PC-9 (cell line): ENCODE measurements at regions not wholly inside any gene's neighbourhood (a gene's known extent, or its start where the extent isn't known, plus 50 kb on each side); places are given as distances from the start of the nearest gene placed in this dataset.

Source experiments
- BruUV-seq: library from RNA; stranded (reverse); fragments of 400-500 nt; replicated peaks from 2 replicates; lab custom pipeline; 2021; lab: Mats Ljungman, UMichigan
- CTCF ChIA-PET: fragments of 300-600 bp; sonication (Branson Sonifier 250); formaldehyde crosslinking; loops from one replicate; lab custom pipeline; 2022; ENCODE audit warnings: antibody characterized with exemption; lab: Charles Lee
- POLR2A ChIA-PET: fragments of 300-600 bp; sonication (Branson Sonifier 250); formaldehyde crosslinking; loops from one replicate; lab custom pipeline; 2022; ENCODE audit warnings: antibody characterized with exemption; ENCODE audit not compliant: unreplicated experiment; lab: Charles Lee
- DNase-seq, 2 experiments: peaks; one replicate each; pipeline versions ENCODE4 v3.0.0 to v3.0.0-alpha.2; 2015 to 2022; ENCODE audit warnings: mixed read lengths in 1 of 2
- H2AFZ ChIP-seq: fragments of 200-600 bp; sonication (generic); 2 replicates; pipeline ENCODE4 v1.8.1; 2017; ENCODE audit warnings: antibody characterized with exemption
- H3F3A ChIP-seq: fragments of 200-600 bp; sonication (generic); 2 replicates; pipeline ENCODE4 v1.8.1; 2017; ENCODE audit warnings: antibody characterized with exemption, mild to moderate bottlenecking, low read depth; ENCODE audit not compliant: insufficient read depth
- H3K27ac ChIP-seq: fragments of 200-600 bp; sonication (generic); 2 replicates; pipeline ENCODE4 v1.6.1; 2016; ENCODE audit warnings: mixed run types
- H3K27me3 ChIP-seq: fragments of 200-600 bp; sonication (generic); 2 replicates; pipeline ENCODE4 v1.6.1; 2016; ENCODE audit warnings: low read depth, mixed run types; ENCODE audit not compliant: insufficient read depth
- H3K36me3 ChIP-seq: fragments of 200-600 bp; sonication (generic); 2 replicates; pipeline ENCODE4 v1.6.1; 2016; ENCODE audit warnings: low read depth, mixed run types
- H3K4me1 ChIP-seq: fragments of 200-600 bp; sonication (generic); replicated peaks from 2 replicates; pipeline ENCODE4 v1.6.1; 2016; ENCODE audit warnings: mixed run types; ENCODE audit not compliant: insufficient read depth
- H3K4me2 ChIP-seq: fragments of 200-600 bp; sonication (generic); 2 replicates; pipeline ENCODE4 v1.6.1; 2017; ENCODE audit warnings: mixed run types
- H3K4me3 ChIP-seq: fragments of 200-600 bp; sonication (generic); 2 replicates; pipeline ENCODE4 v1.6.1; 2016; ENCODE audit warnings: mixed run types
- H3K79me2 ChIP-seq: fragments of 200-600 bp; sonication (generic); 2 replicates; pipeline ENCODE4 v1.6.1; 2017; ENCODE audit warnings: low read depth, mixed run types
- H3K9me2 ChIP-seq: fragments of 200-600 bp; sonication (generic); 2 replicates; pipeline ENCODE4 v1.8.1; 2017; ENCODE audit warnings: mild to moderate bottlenecking; ENCODE audit not compliant: insufficient read depth
- H3K9me3 ChIP-seq: fragments of 200-600 bp; sonication (generic); 2 replicates; pipeline ENCODE4 v1.8.1; 2016; ENCODE audit warnings: low read depth; ENCODE audit not compliant: insufficient read depth
- H4K20me1 ChIP-seq: fragments of 200-600 bp; sonication (generic); 2 replicates; pipeline ENCODE4 v1.8.1; 2017; ENCODE audit not compliant: insufficient read depth
- CTCF ChIP-seq: fragments of 200-600 bp; sonication (generic); conservative IDR thresholded peaks from 2 replicates; pipeline ENCODE4 v1.6.1; 2017; ENCODE audit warnings: mixed run types, antibody characterized with exemption, mild to moderate bottlenecking, moderate library complexity
- EZH2 ChIP-seq: fragments of 200-600 bp; sonication (generic); IDR thresholded peaks from 2 replicates; pipeline ENCODE4 v1.8.0; 2017; ENCODE audit warnings: antibody characterized with exemption, low read depth
- intact Hi-C: fragments of 100-400 bp; cut with micrococcal nuclease; formaldehyde crosslinking; loops from one replicate; pipeline ENCODE4 v1.10.0; 2022; ENCODE audit not compliant: unreplicated experiment

DNA sequence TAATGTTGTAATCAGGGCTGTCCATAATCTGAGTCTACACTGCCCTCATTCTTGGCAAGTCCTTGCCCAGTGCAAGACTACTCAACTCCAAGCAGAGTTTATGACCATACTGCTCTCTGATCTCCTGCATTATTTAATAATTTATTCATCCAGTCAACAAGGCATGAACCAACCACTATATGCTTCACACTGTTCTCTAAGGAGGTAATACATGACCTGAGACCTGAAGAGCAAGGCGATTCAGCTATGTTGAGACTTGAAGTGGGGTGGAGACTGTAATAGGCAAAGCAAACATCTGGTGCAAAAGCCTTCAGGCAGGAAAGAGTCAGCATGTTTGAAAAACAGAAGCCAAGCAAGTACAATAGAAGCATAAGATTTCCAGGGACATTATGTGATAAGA, 1362.8 kb downstream of the ROBO2 start:
- no peaks in the 10 kb centered on the region for H4K20me1 ChIP-seq
- no peaks in the 10 kb centered on the region for H3K36me3 ChIP-seq
- no peaks in the 10 kb centered on the region for H3K27me3 ChIP-seq
- H3K4me3 ChIP-seq, result no peak overlapping the region
- H3K4me1 ChIP-seq, result no peaks in the 10 kb centered on the region
- intact Hi-C loops, result no loop called here
- H2AFZ ChIP-seq, result no peak overlapping the region
- no peak overlapping the region for H3K4me2 ChIP-seq
- no peak overlapping the region for H3K27ac ChIP-seq
- H3K79me2 ChIP-seq, result no peaks in the 10 kb centered on the region
- BruUV-seq, result no TSS peak
- no peaks in the 10 kb centered on the region for H3K9me3 ChIP-seq
- ChIA-PET CTCF (no interaction called here), POLR2A (no interaction called here)
- TF ChIP-seq CTCF (no peak), EZH2 (no peak)
- no peaks in the 10 kb centered on the region for H3F3A ChIP-seq
- no peak for DNase-seq
- H3K9me2 ChIP-seq, result no peaks in the 10 kb centered on the region; the same call in 1 of the 2 replicates

DNA sequence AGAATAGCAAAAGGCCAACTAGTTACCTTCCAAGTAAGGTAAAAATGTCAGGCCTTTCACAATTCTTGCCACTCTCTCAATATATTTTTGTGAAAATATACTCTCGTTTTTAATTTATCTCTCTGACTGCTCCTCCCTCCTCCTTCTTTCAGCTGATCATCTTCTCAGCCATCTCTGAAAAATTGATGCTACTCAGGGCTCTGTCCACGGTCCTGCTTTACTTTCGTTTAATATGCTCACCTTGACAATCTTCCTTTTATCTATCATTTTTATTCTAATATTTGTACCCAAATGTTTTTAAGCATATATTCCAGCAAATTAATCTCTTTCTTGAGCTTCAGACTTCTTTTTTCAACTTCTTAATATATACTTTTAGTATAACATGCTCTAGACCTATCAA, 1362.1 kb downstream of the ROBO1 start:
- no peak overlapping the region for H2AFZ ChIP-seq
- DNase-seq, result no peak
- H3K4me2 ChIP-seq, result no peak overlapping the region
- H3K36me3 ChIP-seq, result no peaks in the 10 kb centered on the region
- no peaks in the 10 kb centered on the region for H3F3A ChIP-seq
- TF ChIP-seq EZH2, result no peak
- no peak for TF ChIP-seq CTCF
- no peaks in the 10 kb centered on the region for H4K20me1 ChIP-seq
- BruUV-seq, result no TSS peak
- CTCF ChIA-PET, result no interaction called here
- no peaks in the 10 kb centered on the region; the same call in 1 of the 2 replicates for H3K9me2 ChIP-seq
- H3K4me1 ChIP-seq, result no peaks in the 10 kb centered on the region
- no peaks in the 10 kb centered on the region for H3K9me3 ChIP-seq
- POLR2A ChIA-PET, result no interaction called here
- H3K4me3 ChIP-seq, result no peak overlapping the region
- H3K79me2 ChIP-seq, result no peaks in the 10 kb centered on the region
- H3K27ac ChIP-seq, result no peak overlapping the region
- intact Hi-C loops, result no loop called here
- no peaks in the 10 kb centered on the region for H3K27me3 ChIP-seq

- H3K4me3 ChIP-seq, result no peak overlapping the region
- CTCF ChIA-PET, result no interaction called here
- BruUV-seq, result no TSS peak
- no peaks in the 10 kb centered on the region; the same call in 1 of the 2 replicates for H3K9me2 ChIP-seq
- POLR2A ChIA-PET, result no interaction called here
- no peaks in the 10 kb centered on the region for H3K9me3 ChIP-seq
- intact Hi-C loops, result no loop called here
- no peak overlapping the region for H3K27ac ChIP-seq
- no peaks in the 10 kb centered on the region for H4K20me1 ChIP-seq
- no peaks in the 10 kb centered on the region for H3K4me1 ChIP-seq
- H3F3A ChIP-seq, result no peaks in the 10 kb centered on the region
- TF ChIP-seq EZH2 (no peak), CTCF (no peak)
- DNase-seq, result no peak
- no peak overlapping the region for H2AFZ ChIP-seq
- no peak overlapping the region for H3K4me2 ChIP-seq
- H3K79me2 ChIP-seq, result no peaks in the 10 kb centered on the region
- H3K27me3 ChIP-seq, result no peaks in the 10 kb centered on the region
- H3K36me3 ChIP-seq, result no peaks in the 10 kb centered on the region
Measured at GRCh38 chr3:78406396-78406795, 1361.4 kb downstream of the ROBO1 start.
